Ishikawa (cell line): ENCODE measurements at regions not wholly inside any gene's neighbourhood (a gene's known extent, or its start where the extent isn't known, plus 50 kb on each side); places are given as distances from the start of the nearest gene placed in this dataset.

Experiments used
- CEBPB ChIP-seq: IDR thresholded peaks from 2 replicates; pipeline ENCODE4 v1.6.1; 2012
- CREB1 ChIP-seq: IDR thresholded peaks from 2 replicates; pipeline ENCODE4 v1.6.1; 2012; ENCODE audit warnings: low read depth
- EGR1 ChIP-seq: IDR thresholded peaks from 2 replicates; pipeline ENCODE4 v1.6.1; 2012
- EP300 ChIP-seq: IDR thresholded peaks from 2 replicates; pipeline ENCODE4 v1.6.1; 2012; ENCODE audit warnings: borderline replicate concordance
- FOXM1 ChIP-seq: IDR thresholded peaks from 2 replicates; pipeline ENCODE4 v1.6.1; 2012; ENCODE audit warnings: low read depth, borderline replicate concordance
- NFIC ChIP-seq: IDR thresholded peaks from 2 replicates; pipeline ENCODE4 v1.6.1; 2012
- RAD21 ChIP-seq: IDR thresholded peaks from 2 replicates; pipeline ENCODE4 v1.6.1; 2012; ENCODE audit warnings: low read depth
- TAF1 ChIP-seq: IDR thresholded peaks from 2 replicates; pipeline ENCODE4 v1.6.1; 2012; ENCODE audit warnings: low read depth, mild to moderate bottlenecking
- TCF12 ChIP-seq: IDR thresholded peaks from 2 replicates; pipeline ENCODE4 v1.6.1; 2012; ENCODE audit warnings: low read depth
- TEAD4 ChIP-seq: IDR thresholded peaks from 2 replicates; pipeline ENCODE4 v1.6.1; 2012
- YY1 ChIP-seq: IDR thresholded peaks from 2 replicates; pipeline ENCODE4 v1.6.1; 2012; ENCODE audit warnings: low read depth
- ZBTB7A ChIP-seq: IDR thresholded peaks from 2 replicates; pipeline ENCODE4 v1.6.1; 2012; ENCODE audit warnings: low read depth
- TF ChIP-seq, protein P1 (sequence below): IDR thresholded peaks from 2 replicates; pipeline ENCODE4 v1.6.1; 2012
- TF ChIP-seq, protein P2 (sequence below): IDR thresholded peaks from 2 replicates; pipeline ENCODE4 v1.6.1; 2012
- TF ChIP-seq, protein P3 (sequence below): IDR thresholded peaks from 2 replicates; pipeline ENCODE4 v1.6.1; 2012; ENCODE audit warnings: low read depth, mild to moderate bottlenecking

DNA sequence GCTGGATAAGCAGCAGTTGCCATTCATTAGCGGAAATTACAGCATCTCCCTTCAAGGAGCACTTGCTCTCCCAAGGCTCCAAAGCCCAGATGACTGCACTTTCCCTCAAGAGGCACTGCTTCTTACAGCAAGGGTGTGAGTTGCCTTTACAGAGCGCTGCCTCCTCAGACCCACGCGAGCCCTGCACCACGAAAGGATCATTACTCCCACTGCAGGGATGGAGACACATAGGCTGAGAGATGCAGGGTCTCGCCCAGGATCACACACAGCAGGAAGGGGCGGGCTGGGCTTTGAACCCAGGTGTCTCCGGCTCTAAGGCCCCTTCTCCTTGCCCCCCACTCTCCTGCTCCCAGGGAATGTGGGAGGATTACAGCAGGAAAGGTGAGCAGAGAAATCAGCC is 405.5 kb downstream of the MATN1 start:
- TF ChIP-seq TCF12 (no peak), YY1 (no peak), ZBTB7A (no peak), EP300 (no peak), TAF1 (no peak), TEAD4 (no peak)
- TF ChIP-seq, protein P1, sequence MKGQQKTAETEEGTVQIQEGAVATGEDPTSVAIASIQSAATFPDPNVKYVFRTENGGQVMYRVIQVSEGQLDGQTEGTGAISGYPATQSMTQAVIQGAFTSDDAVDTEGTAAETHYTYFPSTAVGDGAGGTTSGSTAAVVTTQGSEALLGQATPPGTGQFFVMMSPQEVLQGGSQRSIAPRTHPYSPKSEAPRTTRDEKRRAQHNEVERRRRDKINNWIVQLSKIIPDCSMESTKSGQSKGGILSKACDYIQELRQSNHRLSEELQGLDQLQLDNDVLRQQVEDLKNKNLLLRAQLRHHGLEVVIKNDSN, result no peak
- TF ChIP-seq, protein P2, sequence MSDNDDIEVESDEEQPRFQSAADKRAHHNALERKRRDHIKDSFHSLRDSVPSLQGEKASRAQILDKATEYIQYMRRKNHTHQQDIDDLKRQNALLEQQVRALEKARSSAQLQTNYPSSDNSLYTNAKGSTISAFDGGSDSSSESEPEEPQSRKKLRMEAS, result no peak

DNA sequence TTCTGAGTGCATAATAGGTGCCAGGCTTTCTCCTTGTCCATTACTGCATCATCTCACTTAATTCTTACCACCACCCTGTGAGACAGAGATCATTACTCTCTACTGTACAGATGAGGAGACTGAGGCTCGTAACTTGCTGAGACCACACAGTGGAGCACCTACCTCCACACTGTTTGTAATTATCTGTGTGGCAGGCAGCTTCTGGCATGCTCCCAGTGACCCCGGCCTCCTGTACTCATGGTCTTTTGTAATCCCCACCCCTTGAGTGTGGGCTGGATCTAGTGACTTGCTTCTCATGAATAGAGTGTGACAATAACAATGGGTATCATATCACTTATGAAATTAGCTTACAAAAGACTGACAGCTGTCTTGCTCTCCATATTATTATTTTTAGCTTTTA is 407.3 kb downstream of the MATN1 start:
- TF ChIP-seq FOXM1 (no peak), TAF1 (no peak), CREB1 (no peak), RAD21 (no peak), TEAD4 (no peak), NFIC (no peak), TCF12 (no peak), EGR1 (no peak), YY1 (no peak), ZBTB7A (no peak), CEBPB (no peak), EP300 (no peak)
- TF ChIP-seq, protein P2, result no peak
- TF ChIP-seq, protein P3, sequence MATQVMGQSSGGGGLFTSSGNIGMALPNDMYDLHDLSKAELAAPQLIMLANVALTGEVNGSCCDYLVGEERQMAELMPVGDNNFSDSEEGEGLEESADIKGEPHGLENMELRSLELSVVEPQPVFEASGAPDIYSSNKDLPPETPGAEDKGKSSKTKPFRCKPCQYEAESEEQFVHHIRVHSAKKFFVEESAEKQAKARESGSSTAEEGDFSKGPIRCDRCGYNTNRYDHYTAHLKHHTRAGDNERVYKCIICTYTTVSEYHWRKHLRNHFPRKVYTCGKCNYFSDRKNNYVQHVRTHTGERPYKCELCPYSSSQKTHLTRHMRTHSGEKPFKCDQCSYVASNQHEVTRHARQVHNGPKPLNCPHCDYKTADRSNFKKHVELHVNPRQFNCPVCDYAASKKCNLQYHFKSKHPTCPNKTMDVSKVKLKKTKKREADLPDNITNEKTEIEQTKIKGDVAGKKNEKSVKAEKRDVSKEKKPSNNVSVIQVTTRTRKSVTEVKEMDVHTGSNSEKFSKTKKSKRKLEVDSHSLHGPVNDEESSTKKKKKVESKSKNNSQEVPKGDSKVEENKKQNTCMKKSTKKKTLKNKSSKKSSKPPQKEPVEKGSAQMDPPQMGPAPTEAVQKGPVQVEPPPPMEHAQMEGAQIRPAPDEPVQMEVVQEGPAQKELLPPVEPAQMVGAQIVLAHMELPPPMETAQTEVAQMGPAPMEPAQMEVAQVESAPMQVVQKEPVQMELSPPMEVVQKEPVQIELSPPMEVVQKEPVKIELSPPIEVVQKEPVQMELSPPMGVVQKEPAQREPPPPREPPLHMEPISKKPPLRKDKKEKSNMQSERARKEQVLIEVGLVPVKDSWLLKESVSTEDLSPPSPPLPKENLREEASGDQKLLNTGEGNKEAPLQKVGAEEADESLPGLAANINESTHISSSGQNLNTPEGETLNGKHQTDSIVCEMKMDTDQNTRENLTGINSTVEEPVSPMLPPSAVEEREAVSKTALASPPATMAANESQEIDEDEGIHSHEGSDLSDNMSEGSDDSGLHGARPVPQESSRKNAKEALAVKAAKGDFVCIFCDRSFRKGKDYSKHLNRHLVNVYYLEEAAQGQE, result no peak
- TF ChIP-seq, protein P1, result no peak

DNA sequence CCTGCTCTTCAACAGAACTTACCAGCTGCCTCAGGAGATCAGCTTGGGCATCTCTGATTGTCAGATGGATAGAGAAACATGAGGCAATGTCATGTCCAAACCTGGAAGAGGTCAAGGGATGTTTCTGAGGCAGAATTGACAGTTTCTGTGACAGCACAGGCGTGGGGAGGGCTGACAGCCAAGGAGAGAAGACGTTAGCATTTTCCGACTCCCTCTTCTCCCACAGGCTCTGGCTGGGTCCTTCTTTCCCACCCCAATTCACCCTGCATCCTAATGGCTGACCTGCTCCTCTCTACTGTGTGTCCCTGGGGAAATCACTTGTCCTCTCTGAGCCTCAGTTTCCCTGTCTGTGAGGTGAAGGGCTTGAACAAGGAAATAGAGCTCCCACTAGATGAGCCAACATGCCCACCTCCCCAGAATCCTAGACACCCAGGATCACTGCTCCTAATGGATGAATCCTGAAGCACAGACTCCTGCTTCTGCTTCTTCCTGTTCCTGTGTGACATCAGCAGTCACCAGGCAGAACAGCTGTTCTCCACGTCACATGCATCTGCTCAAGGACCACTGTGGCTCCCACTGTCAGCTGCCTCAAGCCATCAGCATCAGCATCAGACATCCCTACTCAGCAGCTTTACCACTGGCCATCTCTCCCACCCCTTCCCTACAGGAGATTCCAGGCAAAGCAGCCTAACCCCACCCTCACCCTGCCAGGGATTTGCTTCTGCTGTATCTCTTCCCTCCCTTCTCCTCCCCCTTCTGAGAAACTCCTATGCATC is 408.0 kb downstream of the MATN1 start:
- TF ChIP-seq, protein P2, result no peak
- TF ChIP-seq, protein P1, result no peak
- no peak for TF ChIP-seq RAD21
- TF ChIP-seq ZBTB7A, result no peak
- TF ChIP-seq CREB1, result no peak
- no peak for TF ChIP-seq TEAD4
- TF ChIP-seq EP300, result no peak
- TF ChIP-seq YY1, result no peak
- no peak for TF ChIP-seq FOXM1
- TF ChIP-seq NFIC, result no peak
- no peak for TF ChIP-seq TCF12
- TF ChIP-seq EGR1, result no peak
- no peak for TF ChIP-seq CEBPB
- TF ChIP-seq TAF1, result no peak
- TF ChIP-seq, protein P3, result no peak

DNA sequence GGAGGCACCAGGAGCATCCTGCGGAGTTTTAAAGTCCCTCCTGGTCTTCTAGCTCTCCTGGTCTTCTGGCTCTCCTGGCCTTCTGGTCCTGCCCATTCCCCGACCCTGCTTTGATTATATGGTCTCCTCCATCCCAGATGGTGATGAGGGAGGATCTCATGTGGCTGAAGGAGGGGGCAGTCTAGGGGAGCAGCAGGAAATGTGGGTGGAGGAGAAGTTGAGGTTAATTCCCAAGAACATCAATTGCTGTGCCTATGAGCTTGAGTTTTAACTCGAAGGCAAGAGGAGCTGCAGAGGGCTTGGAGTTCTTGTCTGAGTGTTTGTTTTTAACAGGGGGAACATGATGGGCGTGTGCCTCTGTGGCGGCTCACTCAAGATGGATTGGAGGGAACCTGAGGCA is 408.8 kb downstream of the MATN1 start:
- TF ChIP-seq TCF12 (no peak), TEAD4 (no peak), NFIC (no peak), ZBTB7A (no peak), CEBPB (no peak), FOXM1 (no peak), EP300 (no peak)
- TF ChIP-seq, protein P3, result no peak
